ENCODE measurements at regions not wholly inside any gene's neighbourhood (a gene's known extent, or its start where the extent isn't known, plus 50 kb on each side); places are given as distances from the start of the nearest gene placed in this dataset.

DNA sequence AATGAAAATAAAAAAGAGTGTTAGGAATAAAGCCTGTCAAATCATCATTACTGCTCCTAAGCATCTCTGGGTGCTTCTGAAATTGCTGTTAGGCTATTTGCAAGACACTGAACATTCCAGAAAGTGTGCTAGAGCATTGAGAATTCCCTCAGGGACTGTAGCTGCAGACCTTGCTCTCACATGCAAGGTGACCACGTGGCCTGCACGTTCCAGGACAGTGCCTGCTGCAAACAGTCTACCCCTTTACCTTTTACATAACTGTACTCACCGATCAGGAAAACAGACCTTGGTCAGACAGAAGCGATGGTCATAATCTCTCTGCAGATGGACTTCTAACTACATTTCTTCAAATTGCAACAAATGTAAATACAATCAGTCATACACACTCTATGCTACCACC lies 164.5 kb downstream of the PSMG1 start:
- no peaks in the 10 kb centered on the region for H3K79me2 ChIP-seq (ENCODE audit: control insufficient read depth, insufficient read depth, low read length)
- no peaks in the 10 kb centered on the region for H4K20me1 ChIP-seq (replicated peaks; ENCODE audit: control insufficient read depth, extremely low read depth, insufficient read depth, low read length)
- no peaks in the 10 kb centered on the region for H3K36me3 ChIP-seq (ENCODE audit: control insufficient read depth in 2 of 2, extremely low read depth in 1 of 2, insufficient read depth in 2 of 2, low read length in 2 of 2)
- DNase-seq (ENCODE audit: low read depth, low spot score), result no peak
- H2AFZ ChIP-seq (ENCODE audit: low read depth, low read length), result no peak overlapping the region
- BruUV-seq (replicated peaks), result no TSS peak
- no peak for FAIRE-seq
- H3K4me2 ChIP-seq (ENCODE audit: insufficient read depth, low read length), result no peak overlapping the region
- no peak overlapping the region for H3K4me3 ChIP-seq (replicated peaks in 1 of 3; ENCODE audit: insufficient read depth in 1 of 3, low read depth in 1 of 3, low read length in 3 of 3)
- peaks cover 6% of the 10 kb centered on the region for H3K4me1 ChIP-seq (ENCODE audit: control insufficient read depth, extremely low read depth, insufficient read depth, low read length)
- H3K9me1 ChIP-seq (replicated peaks; ENCODE audit: control insufficient read depth, extremely low read depth, insufficient read depth, low read length), result no peaks in the 10 kb centered on the region
- ChIA-PET CTCF (no interaction called here), POLR2A (no interaction called here)
- dilution Hi-C loops (cut with MboI; ENCODE audit: extremely low pct_ligation_motif_present, low sequenced_read_pairs), result no loop called here
- H3K27ac ChIP-seq (ENCODE audit: insufficient read depth, low read depth, low read length), result no peak overlapping the region
- no peak overlapping the region for H3K9ac ChIP-seq (replicated peaks; ENCODE audit: extremely low read depth, insufficient read depth, low read length)
- H3K9me3 ChIP-seq (replicated peaks; ENCODE audit: control insufficient read depth, insufficient read depth, low read length), result no peaks in the 10 kb centered on the region
- intact Hi-C loops (cut with micrococcal nuclease), result no loop called here
- TF ChIP-seq MYC (IDR thresholded peaks at IDR 0.05; ENCODE audit: low read depth, low read length) (no peak), POLR2AphosphoS5 (IDR thresholded peaks at IDR 0.05; ENCODE audit: insufficient read depth, low read depth, low read length) (no peak), POLR2A (IDR thresholded peaks at IDR 0.05; ENCODE audit: low read depth, low read length) (no peak), GATA2 (IDR thresholded peaks at IDR 0.05; ENCODE audit: insufficient read depth, insufficient read length, low read depth, low read length) (no peak)
- TF ChIP-seq, protein P1, sequence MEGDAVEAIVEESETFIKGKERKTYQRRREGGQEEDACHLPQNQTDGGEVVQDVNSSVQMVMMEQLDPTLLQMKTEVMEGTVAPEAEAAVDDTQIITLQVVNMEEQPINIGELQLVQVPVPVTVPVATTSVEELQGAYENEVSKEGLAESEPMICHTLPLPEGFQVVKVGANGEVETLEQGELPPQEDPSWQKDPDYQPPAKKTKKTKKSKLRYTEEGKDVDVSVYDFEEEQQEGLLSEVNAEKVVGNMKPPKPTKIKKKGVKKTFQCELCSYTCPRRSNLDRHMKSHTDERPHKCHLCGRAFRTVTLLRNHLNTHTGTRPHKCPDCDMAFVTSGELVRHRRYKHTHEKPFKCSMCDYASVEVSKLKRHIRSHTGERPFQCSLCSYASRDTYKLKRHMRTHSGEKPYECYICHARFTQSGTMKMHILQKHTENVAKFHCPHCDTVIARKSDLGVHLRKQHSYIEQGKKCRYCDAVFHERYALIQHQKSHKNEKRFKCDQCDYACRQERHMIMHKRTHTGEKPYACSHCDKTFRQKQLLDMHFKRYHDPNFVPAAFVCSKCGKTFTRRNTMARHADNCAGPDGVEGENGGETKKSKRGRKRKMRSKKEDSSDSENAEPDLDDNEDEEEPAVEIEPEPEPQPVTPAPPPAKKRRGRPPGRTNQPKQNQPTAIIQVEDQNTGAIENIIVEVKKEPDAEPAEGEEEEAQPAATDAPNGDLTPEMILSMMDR (IDR thresholded peaks at IDR 0.05; ENCODE audit: extremely low read depth in 1 of 2, insufficient read depth in 1 of 2, low read depth in 1 of 2, low read length in 2 of 2), result no peak
- no peaks in the 10 kb centered on the region for H3K27me3 ChIP-seq (ENCODE audit: control insufficient read depth in 2 of 2, insufficient read depth in 2 of 2, low read length in 2 of 2)

DNA sequence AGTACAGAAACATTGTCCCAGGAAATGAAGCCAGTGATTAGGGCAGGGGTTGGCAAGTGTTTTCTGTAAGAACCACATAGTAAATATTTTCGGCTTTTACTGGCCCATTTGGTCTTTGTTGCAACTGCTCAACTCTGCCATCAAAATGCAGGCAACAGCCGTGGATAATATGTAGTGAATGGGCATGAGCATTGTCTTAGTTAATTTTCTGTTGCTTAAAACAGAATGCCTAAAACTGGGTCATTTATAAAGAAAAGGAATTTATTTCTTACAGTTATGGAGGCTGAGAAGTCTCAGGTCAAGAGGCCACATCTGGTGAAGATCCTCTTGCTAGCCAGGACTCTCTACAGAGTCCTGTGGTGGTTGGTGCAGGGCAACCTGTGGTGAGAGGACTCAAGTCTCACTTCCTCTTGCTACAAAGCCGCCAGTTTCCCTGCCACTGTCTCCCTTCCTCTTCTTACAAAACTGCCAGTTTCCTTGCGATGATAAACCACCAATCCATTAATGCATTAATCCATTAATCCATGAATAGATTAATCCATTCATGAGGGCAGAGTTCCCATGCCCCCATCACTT lies 166.4 kb downstream of the PSMG1 start:
- TF ChIP-seq EZH2 (IDR thresholded peaks at IDR 0.05; ENCODE audit: borderline replicate concordance, low read depth, low read length, severe bottlenecking) (no peak), JUN (IDR thresholded peaks at IDR 0.05; ENCODE audit: borderline replicate concordance, insufficient read depth, insufficient read length, low read depth) (no peak), FOS (IDR thresholded peaks at IDR 0.05; ENCODE audit: borderline replicate concordance, insufficient read depth, low read length) (no peak), POLR2A (IDR thresholded peaks at IDR 0.05; ENCODE audit: low read depth, low read length) (no peak), GATA2 (IDR thresholded peaks at IDR 0.05; ENCODE audit: insufficient read depth, insufficient read length, low read depth, low read length) (no peak), POLR2AphosphoS5 (IDR thresholded peaks at IDR 0.05; ENCODE audit: insufficient read depth, low read depth, low read length) (no peak)
- TF ChIP-seq, protein P1 (IDR thresholded peaks at IDR 0.05; ENCODE audit: extremely low read depth in 1 of 2, insufficient read depth in 1 of 2, low read depth in 1 of 2, low read length in 2 of 2), result no peak
- CTCF ChIA-PET, result interaction anchor here (1.2 to 1.3 kb wide), 2 partner anchors 13 to 81 kb away, joined by 3 read pairs; no protein-coding TSS in a partner anchor
- Histone ChIP-seq H2AFZ (ENCODE audit: low read depth, low read length) (no peak overlapping the region), H3K79me2 (ENCODE audit: control insufficient read depth, insufficient read depth, low read length) (no peaks in the 10 kb centered on the region), H3K36me3 (ENCODE audit: control insufficient read depth in 2 of 2, extremely low read depth in 1 of 2, insufficient read depth in 2 of 2, low read length in 2 of 2) (no peaks in the 10 kb centered on the region), H3K4me2 (ENCODE audit: insufficient read depth, low read length) (no peak overlapping the region), H3K27ac (ENCODE audit: insufficient read depth, low read depth, low read length) (no peak overlapping the region), H3K9ac (replicated peaks; ENCODE audit: extremely low read depth, insufficient read depth, low read length) (no peak overlapping the region), H3K4me3 (replicated peaks in 1 of 3; ENCODE audit: insufficient read depth in 1 of 3, low read depth in 1 of 3, low read length in 3 of 3) (no peak overlapping the region), H3K9me3 (replicated peaks; ENCODE audit: control insufficient read depth, insufficient read depth, low read length) (no peaks in the 10 kb centered on the region), H3K27me3 (ENCODE audit: control insufficient read depth in 2 of 2, insufficient read depth in 2 of 2, low read length in 2 of 2) (no peaks in the 10 kb centered on the region), H4K20me1 (replicated peaks; ENCODE audit: control insufficient read depth, extremely low read depth, insufficient read depth, low read length) (no peaks in the 10 kb centered on the region), H3K9me1 (replicated peaks; ENCODE audit: control insufficient read depth, extremely low read depth, insufficient read depth, low read length) (no peaks in the 10 kb centered on the region), H3K4me1 (ENCODE audit: control insufficient read depth, extremely low read depth, insufficient read depth, low read length) (peaks cover 6% of the 10 kb centered on the region)
- POLR2A ChIA-PET, result interaction anchor here (0.6 kb wide), 1 partner anchor 231 kb away, joined by 3 read pairs; no protein-coding TSS in a partner anchor
- intact Hi-C loops (cut with micrococcal nuclease), result no loop called here
- FAIRE-seq, result no peak
- dilution Hi-C loops (cut with MboI; ENCODE audit: extremely low pct_ligation_motif_present, low sequenced_read_pairs), result no loop called here
- no TSS peak for BruUV-seq (replicated peaks)
- DNase-seq (ENCODE audit: low read depth, low spot score), result no peak

All from endothelial cell of umbilical vein (primary cell).